BE2C (cell line): ENCODE measurements at regions not wholly inside any gene's neighbourhood (a gene's known extent, or its start where the extent isn't known, plus 50 kb on each side); places are given as distances from the start of the nearest gene placed in this dataset.

Source experiments
- DNase-seq: peaks from one replicate; pipeline ENCODE4 v3.0.0-alpha.2; 2020
- H3K27me3 ChIP-seq: fragments of 250-450 bp; sonication (Bioruptor Pico); 2 replicates; pipeline ENCODE4 v1.5.1; 2020; ENCODE audit warnings: mild to moderate bottlenecking
- H3K36me3 ChIP-seq: fragments of 250-450 bp; sonication (Bioruptor Pico); 2 replicates; pipeline ENCODE4 v1.5.1; 2020; ENCODE audit warnings: mild to moderate bottlenecking
- H3K4me1 ChIP-seq: fragments of 250-450 bp; sonication (Bioruptor Pico); 2 replicates; pipeline ENCODE4 v1.5.1; 2020
- H3K4me3 ChIP-seq: 2 replicates; pipeline ENCODE4 v1.5.1; 2011; ENCODE audit warnings: low read depth, low read length
- H3K9me3 ChIP-seq: fragments of 250-450 bp; sonication (Bioruptor Pico); 2 replicates; pipeline ENCODE4 v1.5.1; 2020
- TF ChIP-seq, protein P1 (sequence below): IDR thresholded peaks from 2 replicates; pipeline ENCODE4 v1.5.1; 2012; ENCODE audit warnings: mild to moderate bottlenecking, low read depth, low read length

DNA sequence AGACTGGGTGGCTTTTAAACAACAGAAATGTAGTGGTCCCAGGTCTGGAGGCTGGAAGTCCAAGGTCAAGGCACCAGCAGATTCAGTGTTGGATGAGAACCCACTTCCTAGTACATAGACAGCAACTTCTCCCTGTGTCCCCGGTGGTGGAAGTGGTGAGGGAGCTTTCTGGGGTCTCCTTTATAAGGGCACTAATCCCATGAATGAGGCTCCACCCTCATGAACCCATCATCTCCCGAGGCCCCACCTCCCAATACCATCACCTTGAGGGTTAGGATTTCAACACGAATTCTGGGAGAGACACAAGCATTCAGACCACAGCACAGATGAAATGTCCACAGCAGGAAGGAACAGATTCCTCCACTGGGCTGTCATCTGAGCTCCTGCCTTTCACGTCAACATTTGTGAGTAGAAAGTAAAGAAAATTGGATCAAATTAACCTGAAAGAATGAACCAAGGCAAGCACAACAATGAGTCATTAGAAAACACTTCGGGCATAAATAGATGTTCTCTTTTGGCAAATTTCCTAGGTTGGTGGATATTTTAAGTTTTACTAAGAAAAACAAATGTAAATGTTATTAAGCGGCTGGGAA lies 130.7 kb downstream of the RNASET2 start:
- DNase-seq: no peak
- H3K27me3 ChIP-seq: no peaks in the 10 kb centered on the region
- H3K4me3 ChIP-seq: no peak overlapping the region
- H3K36me3 ChIP-seq: no peaks in the 10 kb centered on the region
- no peaks in the 10 kb centered on the region for H3K9me3 ChIP-seq
- TF ChIP-seq, protein P1, sequence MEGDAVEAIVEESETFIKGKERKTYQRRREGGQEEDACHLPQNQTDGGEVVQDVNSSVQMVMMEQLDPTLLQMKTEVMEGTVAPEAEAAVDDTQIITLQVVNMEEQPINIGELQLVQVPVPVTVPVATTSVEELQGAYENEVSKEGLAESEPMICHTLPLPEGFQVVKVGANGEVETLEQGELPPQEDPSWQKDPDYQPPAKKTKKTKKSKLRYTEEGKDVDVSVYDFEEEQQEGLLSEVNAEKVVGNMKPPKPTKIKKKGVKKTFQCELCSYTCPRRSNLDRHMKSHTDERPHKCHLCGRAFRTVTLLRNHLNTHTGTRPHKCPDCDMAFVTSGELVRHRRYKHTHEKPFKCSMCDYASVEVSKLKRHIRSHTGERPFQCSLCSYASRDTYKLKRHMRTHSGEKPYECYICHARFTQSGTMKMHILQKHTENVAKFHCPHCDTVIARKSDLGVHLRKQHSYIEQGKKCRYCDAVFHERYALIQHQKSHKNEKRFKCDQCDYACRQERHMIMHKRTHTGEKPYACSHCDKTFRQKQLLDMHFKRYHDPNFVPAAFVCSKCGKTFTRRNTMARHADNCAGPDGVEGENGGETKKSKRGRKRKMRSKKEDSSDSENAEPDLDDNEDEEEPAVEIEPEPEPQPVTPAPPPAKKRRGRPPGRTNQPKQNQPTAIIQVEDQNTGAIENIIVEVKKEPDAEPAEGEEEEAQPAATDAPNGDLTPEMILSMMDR: no peak
- H3K4me1 ChIP-seq: no peaks in the 10 kb centered on the region

DNA sequence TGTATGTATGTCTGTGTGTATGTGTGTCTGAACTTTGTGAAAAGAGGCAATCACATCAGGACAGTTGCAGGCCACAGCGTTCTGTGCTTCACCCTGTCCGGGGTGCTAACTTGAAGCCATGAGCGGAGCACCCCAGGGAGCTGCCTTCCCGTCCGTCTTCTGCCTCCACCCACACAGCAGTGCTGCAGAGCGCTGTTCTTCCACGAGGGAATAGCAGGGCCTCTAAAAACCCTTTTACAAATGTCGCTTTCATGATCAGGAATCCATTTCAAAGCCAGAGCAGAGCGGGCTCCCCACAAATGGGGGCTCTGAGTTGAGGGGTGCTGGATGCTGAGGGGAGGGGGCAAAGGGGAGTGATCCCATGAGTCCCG lies 131.5 kb downstream of the RNASET2 start:
- Histone ChIP-seq H3K4me3 (no peak overlapping the region), H3K4me1 (no peaks in the 10 kb centered on the region), H3K9me3 (no peaks in the 10 kb centered on the region), H3K27me3 (no peaks in the 10 kb centered on the region), H3K36me3 (no peaks in the 10 kb centered on the region)
- no peak for DNase-seq
- TF ChIP-seq, protein P1: no peak

DNA sequence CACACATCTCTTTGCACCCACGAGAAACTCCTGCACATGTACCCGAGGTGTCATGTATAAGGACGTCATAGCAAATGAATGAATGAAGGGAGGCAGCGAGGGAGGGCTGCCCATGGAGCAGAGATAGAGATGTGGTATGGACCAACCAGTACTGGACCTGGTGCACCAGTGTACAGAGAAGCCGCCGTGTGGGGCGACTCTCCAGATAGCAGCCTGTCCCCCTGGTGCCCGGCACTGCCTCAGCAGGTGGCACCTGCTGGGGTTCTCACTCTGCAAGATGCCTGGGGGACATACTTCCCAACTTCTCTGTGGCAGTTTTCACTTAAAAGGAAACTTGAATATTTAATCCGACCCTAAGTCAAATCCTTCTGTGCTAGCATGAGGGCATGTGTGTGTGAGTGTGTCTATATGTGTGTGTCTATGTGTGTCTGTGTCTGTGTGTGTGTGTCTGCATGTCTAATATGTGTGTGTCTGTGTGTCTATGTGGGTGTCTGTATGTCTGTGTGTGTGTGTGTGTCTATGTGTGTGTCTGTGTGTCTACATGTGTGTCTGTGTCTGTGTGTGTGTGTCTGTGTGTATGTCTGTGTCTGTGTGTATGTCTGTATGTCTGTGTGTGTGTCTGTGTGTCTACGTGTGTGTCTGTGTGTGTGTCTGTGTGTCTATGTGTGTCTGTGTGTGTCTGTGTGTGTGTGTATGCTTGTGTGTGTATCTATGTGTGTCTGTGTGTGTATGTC lies 132.0 kb downstream of the RNASET2 start:
- no peak overlapping the region for H3K4me3 ChIP-seq
- H3K27me3 ChIP-seq: no peaks in the 10 kb centered on the region
- H3K4me1 ChIP-seq: no peaks in the 10 kb centered on the region
- H3K9me3 ChIP-seq: no peaks in the 10 kb centered on the region
- TF ChIP-seq, protein P1: no peak
- no peak for DNase-seq
- no peaks in the 10 kb centered on the region for H3K36me3 ChIP-seq

DNA sequence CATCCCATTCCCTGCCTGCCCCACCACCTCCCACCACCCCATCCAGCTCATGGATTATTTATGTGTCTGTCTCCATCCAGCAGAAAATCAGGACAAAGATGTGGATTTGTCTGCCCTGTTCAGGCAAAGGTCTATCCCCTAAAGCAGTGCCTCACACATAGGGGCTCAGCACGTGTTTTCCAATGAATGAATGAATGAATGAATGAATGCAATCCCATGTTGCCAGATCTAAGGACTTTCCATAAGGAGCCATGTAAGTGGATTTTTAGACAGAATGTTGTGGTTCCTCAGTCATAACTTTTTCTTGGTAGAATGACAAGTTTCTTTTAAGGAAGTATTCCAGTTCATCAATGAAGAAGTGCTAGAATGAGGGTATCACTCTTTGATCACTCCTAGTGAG lies 133.7 kb downstream of the RNASET2 start:
- no peaks in the 10 kb centered on the region for H3K9me3 ChIP-seq
- DNase-seq: no peak
- TF ChIP-seq, protein P1: no peak

DNA sequence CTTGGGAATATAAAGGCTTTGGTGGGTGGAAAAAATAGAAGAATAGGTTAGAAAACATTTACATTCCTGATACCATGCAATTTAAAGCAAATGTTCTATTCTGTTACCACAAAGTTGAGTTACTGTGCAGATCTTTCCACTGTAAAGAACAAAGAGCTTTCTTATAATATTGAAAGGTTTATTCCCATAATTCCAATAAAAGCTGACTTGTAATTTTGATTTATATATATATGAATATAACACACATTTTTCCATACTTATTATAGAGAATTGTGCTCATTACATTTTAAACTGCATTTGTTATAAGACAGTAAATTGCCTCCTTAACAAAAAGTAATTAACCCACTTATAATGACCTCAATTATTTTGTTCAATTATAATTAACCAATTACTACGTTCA lies 135.9 kb downstream of the RNASET2 start:
- DNase-seq: no peak
- H3K4me3 ChIP-seq: no peak overlapping the region
- TF ChIP-seq, protein P1: no peak
- H3K9me3 ChIP-seq: no peaks in the 10 kb centered on the region
- H3K36me3 ChIP-seq: no peaks in the 10 kb centered on the region
- H3K27me3 ChIP-seq: no peaks in the 10 kb centered on the region
- peaks cover 3% of the 10 kb centered on the region; the same call in 1 of the 2 replicates for H3K4me1 ChIP-seq

More for the DNA sequence above, 133.7 kb downstream of the RNASET2 start:
- peaks cover 3% of the 10 kb centered on the region; the same call in 1 of the 2 replicates for H3K4me1 ChIP-seq
- H3K4me3 ChIP-seq: no peak overlapping the region
- H3K36me3 ChIP-seq: no peaks in the 10 kb centered on the region
- no peaks in the 10 kb centered on the region for H3K27me3 ChIP-seq

DNA sequence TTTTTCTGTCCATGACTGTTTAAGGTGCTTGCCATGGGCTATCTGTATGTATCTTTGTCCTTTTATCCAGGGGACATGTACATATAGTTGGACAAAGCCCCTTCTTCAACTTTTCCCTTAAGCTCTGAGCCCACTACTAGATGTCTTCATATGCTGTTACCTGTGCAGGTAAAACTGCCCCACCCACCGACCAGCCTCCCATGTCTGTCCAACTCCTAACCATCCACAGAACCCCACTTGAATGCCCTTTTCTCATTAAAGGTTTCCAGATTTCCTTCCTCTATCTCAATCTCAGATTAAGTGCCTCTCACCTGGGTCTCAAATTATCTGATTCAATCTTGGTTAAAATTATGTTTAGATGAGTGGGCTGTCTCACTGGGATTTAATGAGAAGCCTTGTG lies 136.3 kb downstream of the RNASET2 start:
- H3K27me3 ChIP-seq: no peaks in the 10 kb centered on the region
- H3K4me1 ChIP-seq: peaks cover 3% of the 10 kb centered on the region; the same call in 1 of the 2 replicates
- no peak overlapping the region for H3K4me3 ChIP-seq
- H3K36me3 ChIP-seq: no peaks in the 10 kb centered on the region
- no peak for DNase-seq
- TF ChIP-seq, protein P1: no peak
- no peaks in the 10 kb centered on the region for H3K9me3 ChIP-seq
